GM23338 (cell line): ENCODE measurements at regions not wholly inside any gene's neighbourhood (a gene's known extent, or its start where the extent isn't known, plus 50 kb on each side); places are given as distances from the start of the nearest gene placed in this dataset.

ENCODE experiments used
- ATAC-seq: fragments of 200-7000 bp; cut with Tn5 transposase; 3 replicates; pipeline ENCODE4 v1.9.1; 2020
- DNase-seq: peaks from one replicate; pipeline ENCODE4 v3.0.0-alpha.2; 2015; ENCODE audit warnings: low spot score
- H2AFZ ChIP-seq: fragments of 200-600 bp; sonication (generic); 2 replicates; pipeline ENCODE4 v1.8.0; 2016; ENCODE audit warnings: antibody characterized with exemption, mild to moderate bottlenecking, moderate library complexity
- H3F3A ChIP-seq: fragments of 200-600 bp; sonication (generic); replicated peaks from 2 replicates; pipeline ENCODE4 v1.8.0; 2017; ENCODE audit warnings: antibody characterized with exemption, mixed run types, low read depth
- H3K27ac ChIP-seq: fragments of 200-600 bp; sonication (generic); 2 replicates; pipeline ENCODE4 v1.6.1; 2016; ENCODE audit warnings: low read depth
- H3K27me3 ChIP-seq: fragments of 200-600 bp; sonication (generic); 2 replicates; pipeline ENCODE4 v1.8.0; 2016; ENCODE audit warnings: mild to moderate bottlenecking, mixed run types, moderate library complexity; ENCODE audit not compliant: insufficient read depth
- H3K36me3 ChIP-seq: fragments of 200-600 bp; sonication (generic); 2 replicates; pipeline ENCODE4 v1.8.0; 2016; ENCODE audit warnings: mild to moderate bottlenecking; ENCODE audit not compliant: insufficient read depth
- H3K4me1 ChIP-seq: fragments of 200-600 bp; sonication (generic); 2 replicates; pipeline ENCODE4 v1.8.0; 2016; ENCODE audit warnings: mild to moderate bottlenecking, moderate library complexity; ENCODE audit not compliant: insufficient read depth
- H3K4me2 ChIP-seq: fragments of 200-600 bp; sonication (generic); 2 replicates; pipeline ENCODE4 v1.7.1; 2017; ENCODE audit warnings: mixed run types
- H3K4me3 ChIP-seq: fragments of 200-600 bp; sonication (generic); 2 replicates; pipeline ENCODE4 v1.6.1; 2016; ENCODE audit warnings: mixed run types
- H3K79me2 ChIP-seq: fragments of 200-600 bp; sonication (generic); replicated peaks from 2 replicates; pipeline ENCODE4 v1.8.0; 2017; ENCODE audit warnings: mild to moderate bottlenecking; ENCODE audit not compliant: insufficient read depth
- H3K9me2 ChIP-seq: fragments of 200-600 bp; sonication (generic); 2 replicates; pipeline ENCODE4 v1.8.0; 2017; ENCODE audit not compliant: insufficient read depth
- H4K20me1 ChIP-seq: fragments of 200-600 bp; sonication (generic); replicated peaks from 2 replicates; pipeline ENCODE4 v1.8.0; 2017; ENCODE audit warnings: mild to moderate bottlenecking; ENCODE audit not compliant: insufficient read depth
- H3K27ac Mint-ChIP-seq: 2 replicates; pipeline ENCODE4 v1.8.0; 2020; ENCODE audit warnings: inconsistent platforms, mild to moderate bottlenecking, moderate library complexity, mixed read lengths
- H3K27me3 Mint-ChIP-seq: 3 replicates; pipeline ENCODE4 v1.8.0; 2022; ENCODE audit warnings: low read depth, mild to moderate bottlenecking, moderate library complexity, mixed read lengths, inconsistent platforms; ENCODE audit not compliant: insufficient read depth, poor library complexity
- H3K36me3 Mint-ChIP-seq: 3 replicates; pipeline ENCODE4 v1.8.0; 2021; ENCODE audit warnings: low read depth, mild to moderate bottlenecking, inconsistent platforms, moderate library complexity, mixed read lengths
- H3K4me1 Mint-ChIP-seq: 3 replicates; pipeline ENCODE4 v1.8.0; 2020; ENCODE audit warnings: mild to moderate bottlenecking, inconsistent platforms, mixed read lengths
- H3K4me3 Mint-ChIP-seq: 3 replicates; pipeline ENCODE4 v1.8.0; 2021; ENCODE audit warnings: moderate library complexity, mild to moderate bottlenecking, inconsistent platforms, mixed read lengths
- H3K9me3 Mint-ChIP-seq: 3 replicates; pipeline ENCODE4 v1.8.0; 2020; ENCODE audit warnings: moderate library complexity, mild to moderate bottlenecking, inconsistent platforms, mixed read lengths
- CREB1 ChIP-seq: fragments of 250-450 bp; sonication (Bioruptor Pico); IDR thresholded peaks from 2 replicates; pipeline ENCODE4 v1.5.0; 2020; ENCODE audit warnings: low read depth, mild to moderate bottlenecking, moderate library complexity
- CTCF ChIP-seq, 2 experiments: fragments of 200-600 bp in 1 of 2; sonication (generic) in 1 of 2; conservative IDR thresholded peaks; 2 replicates each; pipeline versions ENCODE4 v1.5.1 to v1.6.1; 2016 to 2017; ENCODE audit warnings: antibody characterized with exemption in 2 of 2, low read depth in 2 of 2, mild to moderate bottlenecking in 2 of 2, moderate library complexity in 1 of 2
- ETS1 ChIP-seq: IDR thresholded peaks from 2 replicates; pipeline ENCODE4 v1.6.1; 2016; ENCODE audit warnings: antibody characterized with exemption
- EZH2 ChIP-seq: fragments of 200-600 bp; sonication (generic); IDR thresholded peaks from one replicate; pipeline ENCODE4 v1.8.0; 2017; ENCODE audit warnings: antibody characterized with exemption, mild to moderate bottlenecking, low read depth; ENCODE audit not compliant: unreplicated experiment
- EZH2phosphoT487 ChIP-seq: fragments of 200-600 bp; sonication (generic); IDR thresholded peaks from one replicate; pipeline ENCODE4 v1.8.1; 2018; ENCODE audit warnings: antibody characterized with exemption; ENCODE audit not compliant: unreplicated experiment
- JUNB ChIP-seq: IDR thresholded peaks from one replicate; pipeline ENCODE4 v1.6.1; 2016; ENCODE audit warnings: antibody characterized with exemption; ENCODE audit not compliant: unreplicated experiment
- NANOG ChIP-seq: IDR thresholded peaks from 2 replicates; pipeline ENCODE4 v1.6.1; 2016; ENCODE audit warnings: antibody characterized with exemption, borderline replicate concordance
- POLR2AphosphoS5 ChIP-seq: IDR thresholded peaks from 2 replicates; pipeline ENCODE4 v1.6.1; 2016; ENCODE audit warnings: antibody characterized with exemption, low read depth
- REST ChIP-seq: IDR thresholded peaks from one replicate; pipeline ENCODE4 v1.6.1; 2018; ENCODE audit warnings: antibody characterized with exemption; ENCODE audit not compliant: unreplicated experiment
- STAT1 ChIP-seq: IDR thresholded peaks from one replicate; pipeline ENCODE4 v1.6.1; 2016; ENCODE audit warnings: antibody characterized with exemption; ENCODE audit not compliant: unreplicated experiment
- ZNF114 ChIP-seq: fragments of 250-450 bp; sonication (Bioruptor Pico); IDR thresholded peaks from 2 replicates; pipeline ENCODE4 v1.5.0; 2020; ENCODE audit warnings: mild to moderate bottlenecking, moderate library complexity
- ZNF331 ChIP-seq: fragments of 250-450 bp; sonication (Bioruptor Pico); IDR thresholded peaks from 2 replicates; pipeline ENCODE4 v1.5.0; 2020; ENCODE audit warnings: low read depth, mild to moderate bottlenecking, moderate library complexity
- ZNF462 ChIP-seq: fragments of 250-450 bp; sonication (Bioruptor Pico); IDR thresholded peaks from 2 replicates; pipeline ENCODE4 v1.5.0; 2020; ENCODE audit warnings: mild to moderate bottlenecking, moderate library complexity

GRCh38 chr14:29494312-29494711 is 433.3 kb downstream of the PRKD1 start:
- H3K27me3 Mint-ChIP-seq, result no peaks in the 10 kb centered on the region
- H3K36me3 ChIP-seq, result no peaks in the 10 kb centered on the region
- H3K4me2 ChIP-seq, result no peak overlapping the region
- H3K4me3 ChIP-seq, result no peak overlapping the region
- no peak overlapping the region for H2AFZ ChIP-seq
- no peaks in the 10 kb centered on the region for H3K27me3 ChIP-seq
- no peak overlapping the region for H3K27ac ChIP-seq
- no peaks in the 10 kb centered on the region for H4K20me1 ChIP-seq
- no peaks in the 10 kb centered on the region for H3K9me2 ChIP-seq
- H3K79me2 ChIP-seq, result no peaks in the 10 kb centered on the region
- H3F3A ChIP-seq, result no peaks in the 10 kb centered on the region
- H3K4me3 Mint-ChIP-seq, result no peak overlapping the region
- no peaks in the 10 kb centered on the region for H3K9me3 Mint-ChIP-seq
- DNase-seq (no peak), ATAC-seq (no peak)
- H3K36me3 Mint-ChIP-seq, result no peaks in the 10 kb centered on the region
- no peaks in the 10 kb centered on the region for H3K4me1 Mint-ChIP-seq
- H3K4me1 ChIP-seq, result no peaks in the 10 kb centered on the region
- no peak for TF ChIP-seq ZNF462
- TF ChIP-seq JUNB, result no peak
- no peak for TF ChIP-seq CREB1 (CRISPR knock-in tag)
- TF ChIP-seq ETS1, result no peak
- TF ChIP-seq POLR2AphosphoS5, result no peak
- no peak for TF ChIP-seq REST
- TF ChIP-seq CTCF (conservative IDR thresholded peaks at IDR 0.05; ENCODE audit: low read depth in 2 of 2), result no peak
- TF ChIP-seq NANOG, result no peak
- no peak for TF ChIP-seq STAT1
- TF ChIP-seq ZNF114, result no peak
- no peak for TF ChIP-seq EZH2phosphoT487
- no peak for TF ChIP-seq EZH2
- TF ChIP-seq ZNF331 (CRISPR knock-in tag), result no peak
- no peak overlapping the region for H3K27ac Mint-ChIP-seq
